HG03103 (cell line): ENCODE measurements at regions not wholly inside any gene's neighbourhood (a gene's known extent, or its start where the extent isn't known, plus 50 kb on each side); places are given as distances from the start of the nearest gene placed in this dataset.
"Not testable (repeated sequence)": the region's sequence is repeated elsewhere in the genome, so short reads cannot be mapped to it uniquely, and the experiment has no call there.

Experiments used
- ATAC-seq: cut with Tn5 transposase; IDR thresholded peaks from one replicate; pipeline ENCODE4 v1.9.1; 2021; ENCODE audit warnings: low read depth; ENCODE audit not compliant: unreplicated experiment

GRCh38 chr4:153098427-153098826, 105.8 kb upstream of the TRIM2 start:
- ATAC-seq, result no peak

GRCh38 chr4:153099391-153100140, 104.7 kb upstream of the TRIM2 start:
- no peak for ATAC-seq

- not testable (repeated sequence) for ATAC-seq
These were observed 97.5 kb upstream of the TRIM2 start for GRCh38 chr4:153106736-153107135.

GRCh38 chr4:153107246-153107645, 97.0 kb upstream of the TRIM2 start:
- no peak for ATAC-seq

- ATAC-seq, result no peak
These were observed 94.9 kb upstream of the TRIM2 start for GRCh38 chr4:153109296-153109849.

GRCh38 chr4:153110739-153111138, 93.5 kb upstream of the TRIM2 start:
- ATAC-seq, result no peak

GRCh38 chr4:153111426-153112040, 92.7 kb upstream of the TRIM2 start:
- ATAC-seq, result no peak

- no peak for ATAC-seq
These were observed 92.2 kb upstream of the TRIM2 start for GRCh38 chr4:153112041-153112441.

GRCh38 chr4:153113061-153113837, 91.0 kb upstream of the TRIM2 start:
- no peak for ATAC-seq

GRCh38 chr4:153113838-153114105, 90.5 kb upstream of the TRIM2 start:
- no peak for ATAC-seq

GRCh38 chr4:153114771-153115321, 89.4 kb upstream of the TRIM2 start:
- ATAC-seq, result no peak

GRCh38 chr4:153115322-153116290, 88.6 kb upstream of the TRIM2 start:
- no peak for ATAC-seq

- no peak for ATAC-seq
These were observed 88.0 kb upstream of the TRIM2 start for GRCh38 chr4:153116291-153116680.

- no peak for ATAC-seq
These were observed 87.4 kb upstream of the TRIM2 start for GRCh38 chr4:153116801-153117200.

- no peak for ATAC-seq
These were observed 86.7 kb upstream of the TRIM2 start for GRCh38 chr4:153117554-153117953.

- no peak for ATAC-seq
These were observed 84.6 kb upstream of the TRIM2 start for GRCh38 chr4:153119626-153120025.

- ATAC-seq, result no peak
These were observed 84.0 kb upstream of the TRIM2 start for GRCh38 chr4:153120235-153120634.

GRCh38 chr4:153122855-153123254, 81.4 kb upstream of the TRIM2 start:
- no peak for ATAC-seq

- ATAC-seq, result no peak
These were observed 78.1 kb upstream of the TRIM2 start for GRCh38 chr4:153126137-153126536.
